PFSK-1 (cell line): ENCODE measurements at regions not wholly inside any gene's neighbourhood (a gene's known extent, or its start where the extent isn't known, plus 50 kb on each side); places are given as distances from the start of the nearest gene placed in this dataset.

Experiments
- POLR2AphosphoS5 ChIP-seq: IDR thresholded peaks from 2 replicates; pipeline ENCODE4 v1.6.1; 2012; ENCODE audit warnings: low read depth, mild to moderate bottlenecking, control low read depth, low read length, moderate library complexity
- TAF1 ChIP-seq: IDR thresholded peaks from 2 replicates; pipeline ENCODE4 v1.6.1; 2012; ENCODE audit warnings: low read length, control low read depth, borderline replicate concordance; ENCODE audit not compliant: insufficient read depth
- TF ChIP-seq, protein P1 (sequence below), 2 experiments: IDR thresholded peaks; 2 replicates each; pipeline versions ENCODE4 v1.6.1 to v1.8.0; 2011 to 2012; ENCODE audit warnings: low read depth in 2 of 2, low read length in 2 of 2, control low read depth in 1 of 2, inconsistent platforms in 1 of 2, mild to moderate bottlenecking in 1 of 2, moderate library complexity in 1 of 2; ENCODE audit not compliant: insufficient read depth in 1 of 2

DNA sequence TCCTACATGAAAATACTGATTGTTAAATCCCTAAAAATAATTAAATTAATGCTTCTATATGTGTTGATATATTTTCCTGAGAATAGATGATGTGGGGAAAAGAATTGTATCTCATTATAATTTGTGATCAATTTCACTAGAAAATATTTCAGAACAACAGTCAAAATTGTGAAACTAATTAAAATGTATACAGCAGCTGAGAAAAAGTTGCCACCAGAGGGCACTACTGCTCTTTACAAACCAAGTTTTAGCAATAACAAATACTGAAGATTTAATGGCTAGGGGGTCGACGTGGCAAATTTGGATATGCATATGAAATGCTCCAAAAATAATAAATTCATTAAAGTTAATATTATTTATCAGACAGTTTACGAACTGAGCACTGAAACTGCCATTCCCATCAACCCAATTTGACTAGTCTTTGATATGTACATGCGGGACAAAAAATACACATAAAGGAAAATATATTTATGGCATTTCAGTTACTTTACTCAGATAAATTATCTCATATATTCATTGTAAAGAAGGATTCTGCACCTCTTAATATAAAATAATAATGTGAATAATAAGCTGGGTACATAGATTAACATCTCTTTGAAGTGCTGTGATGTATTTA is 96.3 kb upstream of the TMPRSS15 start:
- TF ChIP-seq TAF1 (no peak), POLR2AphosphoS5 (no peak)
- TF ChIP-seq, protein P1, sequence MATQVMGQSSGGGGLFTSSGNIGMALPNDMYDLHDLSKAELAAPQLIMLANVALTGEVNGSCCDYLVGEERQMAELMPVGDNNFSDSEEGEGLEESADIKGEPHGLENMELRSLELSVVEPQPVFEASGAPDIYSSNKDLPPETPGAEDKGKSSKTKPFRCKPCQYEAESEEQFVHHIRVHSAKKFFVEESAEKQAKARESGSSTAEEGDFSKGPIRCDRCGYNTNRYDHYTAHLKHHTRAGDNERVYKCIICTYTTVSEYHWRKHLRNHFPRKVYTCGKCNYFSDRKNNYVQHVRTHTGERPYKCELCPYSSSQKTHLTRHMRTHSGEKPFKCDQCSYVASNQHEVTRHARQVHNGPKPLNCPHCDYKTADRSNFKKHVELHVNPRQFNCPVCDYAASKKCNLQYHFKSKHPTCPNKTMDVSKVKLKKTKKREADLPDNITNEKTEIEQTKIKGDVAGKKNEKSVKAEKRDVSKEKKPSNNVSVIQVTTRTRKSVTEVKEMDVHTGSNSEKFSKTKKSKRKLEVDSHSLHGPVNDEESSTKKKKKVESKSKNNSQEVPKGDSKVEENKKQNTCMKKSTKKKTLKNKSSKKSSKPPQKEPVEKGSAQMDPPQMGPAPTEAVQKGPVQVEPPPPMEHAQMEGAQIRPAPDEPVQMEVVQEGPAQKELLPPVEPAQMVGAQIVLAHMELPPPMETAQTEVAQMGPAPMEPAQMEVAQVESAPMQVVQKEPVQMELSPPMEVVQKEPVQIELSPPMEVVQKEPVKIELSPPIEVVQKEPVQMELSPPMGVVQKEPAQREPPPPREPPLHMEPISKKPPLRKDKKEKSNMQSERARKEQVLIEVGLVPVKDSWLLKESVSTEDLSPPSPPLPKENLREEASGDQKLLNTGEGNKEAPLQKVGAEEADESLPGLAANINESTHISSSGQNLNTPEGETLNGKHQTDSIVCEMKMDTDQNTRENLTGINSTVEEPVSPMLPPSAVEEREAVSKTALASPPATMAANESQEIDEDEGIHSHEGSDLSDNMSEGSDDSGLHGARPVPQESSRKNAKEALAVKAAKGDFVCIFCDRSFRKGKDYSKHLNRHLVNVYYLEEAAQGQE (IDR thresholded peaks at IDR 0.05; ENCODE audit: insufficient read depth in 1 of 2, low read depth in 2 of 2, low read length in 2 of 2): no peak
